ENCODE measurements at regions not wholly inside any gene's neighbourhood (a gene's known extent, or its start where the extent isn't known, plus 50 kb on each side); places are given as distances from the start of the nearest gene placed in this dataset.
"Not testable (repeated sequence)": the region's sequence is repeated elsewhere in the genome, so short reads cannot be mapped to it uniquely, and the experiment has no call there.

DNA sequence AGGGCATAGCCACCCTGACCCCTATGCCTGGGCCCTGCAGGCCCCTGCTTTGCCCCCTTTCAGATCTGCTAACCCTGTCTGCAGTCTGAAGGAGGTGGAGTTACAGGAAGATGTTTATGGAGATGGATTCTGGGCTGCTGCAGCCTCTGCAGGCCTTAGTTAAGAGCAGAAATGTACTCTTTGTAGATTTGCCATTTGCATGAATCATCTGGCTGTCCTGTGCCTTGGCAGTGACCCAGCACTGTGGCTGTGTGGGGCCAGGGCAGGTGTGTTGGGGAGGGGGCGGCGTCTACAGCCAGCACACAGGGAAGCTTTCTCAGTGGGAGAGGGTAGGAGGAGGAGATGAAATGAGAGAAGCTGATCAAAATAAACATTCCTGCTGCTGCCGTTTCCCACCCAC lies 867.3 kb downstream of the PLA2G4A start:
- H3K4me2 ChIP-seq (ENCODE audit: insufficient read depth, low read length): no peak overlapping the region
- no peak overlapping the region for H3K27ac ChIP-seq (ENCODE audit: low read depth, low read length)
- no peak overlapping the region for H2AFZ ChIP-seq (ENCODE audit: low read length)
- peaks cover 8% of the 10 kb centered on the region for H3K4me1 ChIP-seq (ENCODE audit: insufficient read depth, low read length)
- no peaks in the 10 kb centered on the region for H3K27me3 ChIP-seq (ENCODE audit: insufficient read depth, low read length)
- H3K79me2 ChIP-seq (ENCODE audit: insufficient read depth, low read length): no peaks in the 10 kb centered on the region
- no peaks in the 10 kb centered on the region for H3K9me3 ChIP-seq (ENCODE audit: low read depth, low read length)
- TF ChIP-seq, protein P1, sequence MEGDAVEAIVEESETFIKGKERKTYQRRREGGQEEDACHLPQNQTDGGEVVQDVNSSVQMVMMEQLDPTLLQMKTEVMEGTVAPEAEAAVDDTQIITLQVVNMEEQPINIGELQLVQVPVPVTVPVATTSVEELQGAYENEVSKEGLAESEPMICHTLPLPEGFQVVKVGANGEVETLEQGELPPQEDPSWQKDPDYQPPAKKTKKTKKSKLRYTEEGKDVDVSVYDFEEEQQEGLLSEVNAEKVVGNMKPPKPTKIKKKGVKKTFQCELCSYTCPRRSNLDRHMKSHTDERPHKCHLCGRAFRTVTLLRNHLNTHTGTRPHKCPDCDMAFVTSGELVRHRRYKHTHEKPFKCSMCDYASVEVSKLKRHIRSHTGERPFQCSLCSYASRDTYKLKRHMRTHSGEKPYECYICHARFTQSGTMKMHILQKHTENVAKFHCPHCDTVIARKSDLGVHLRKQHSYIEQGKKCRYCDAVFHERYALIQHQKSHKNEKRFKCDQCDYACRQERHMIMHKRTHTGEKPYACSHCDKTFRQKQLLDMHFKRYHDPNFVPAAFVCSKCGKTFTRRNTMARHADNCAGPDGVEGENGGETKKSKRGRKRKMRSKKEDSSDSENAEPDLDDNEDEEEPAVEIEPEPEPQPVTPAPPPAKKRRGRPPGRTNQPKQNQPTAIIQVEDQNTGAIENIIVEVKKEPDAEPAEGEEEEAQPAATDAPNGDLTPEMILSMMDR (IDR thresholded peaks at IDR 0.05; ENCODE audit: extremely low read depth, low read depth, low read length): no peak
- DNase-seq (ENCODE audit: insufficient read length, low spot score, missing footprints): no peak
- H4K20me1 ChIP-seq (ENCODE audit: insufficient read depth, low read length): no peaks in the 10 kb centered on the region
- H3K36me3 ChIP-seq (ENCODE audit: insufficient read depth, low read length): no peaks in the 10 kb centered on the region
- H3K4me3 ChIP-seq (ENCODE audit: insufficient read depth, low read length): no peak overlapping the region

DNA sequence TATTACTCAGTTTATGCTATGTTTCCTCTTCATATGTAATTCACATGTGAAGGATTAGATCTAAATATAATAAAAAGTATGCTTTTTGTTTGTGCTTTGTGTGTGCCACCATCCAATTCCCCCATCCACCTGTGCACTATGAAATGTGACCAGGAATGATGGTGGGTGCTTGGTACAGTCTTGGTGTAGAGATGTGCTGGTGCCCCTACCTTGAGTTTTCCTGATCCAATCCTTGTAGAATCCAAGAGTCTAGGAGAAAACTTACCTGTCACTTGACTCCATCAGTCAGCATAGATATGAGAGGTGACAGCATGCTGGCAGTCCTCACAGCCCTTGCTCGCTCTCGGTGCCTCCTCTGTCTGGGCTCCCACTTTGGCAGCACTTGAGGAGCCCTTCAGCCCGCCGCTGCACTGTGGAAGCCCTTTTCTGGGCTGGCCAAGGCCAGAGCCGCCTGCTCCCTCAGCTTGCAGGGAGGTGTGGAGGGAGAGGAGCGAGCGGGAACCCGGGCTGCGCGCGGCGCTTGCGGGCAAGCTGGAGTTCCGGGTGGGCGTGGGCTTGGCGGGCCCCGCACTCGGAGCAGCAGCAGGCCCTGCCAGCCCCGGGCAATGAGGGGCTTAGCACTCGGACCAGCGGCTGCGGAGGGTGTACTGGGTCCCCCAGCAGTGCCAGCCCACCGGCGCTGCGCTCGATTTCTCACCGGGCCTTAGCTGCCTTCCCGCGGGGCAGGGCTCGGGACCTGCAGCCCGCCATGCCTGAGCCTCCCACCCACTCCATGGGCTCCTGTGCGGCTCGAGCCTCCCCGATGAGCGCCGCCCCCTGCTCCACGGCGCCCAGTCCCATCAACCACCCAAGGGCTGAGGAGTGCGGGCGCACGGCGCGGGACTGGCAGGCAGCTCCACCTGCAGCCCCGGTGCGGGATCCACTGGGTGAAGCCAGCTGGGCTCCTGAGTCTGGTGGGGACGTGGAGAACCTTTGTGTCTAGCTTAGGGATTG lies 874.7 kb downstream of the PLA2G4A start:
- H3K4me1 ChIP-seq (ENCODE audit: insufficient read depth, low read length); H3K4me2 ChIP-seq (ENCODE audit: insufficient read depth, low read length); H2AFZ ChIP-seq (ENCODE audit: low read length); H3K4me3 ChIP-seq (ENCODE audit: insufficient read depth, low read length); H3K27me3 ChIP-seq (ENCODE audit: insufficient read depth, low read length); H3K36me3 ChIP-seq (ENCODE audit: insufficient read depth, low read length); H4K20me1 ChIP-seq (ENCODE audit: insufficient read depth, low read length); H3K27ac ChIP-seq (ENCODE audit: low read depth, low read length); H3K79me2 ChIP-seq (ENCODE audit: insufficient read depth, low read length); DNase-seq (ENCODE audit: insufficient read length, low spot score, missing footprints); H3K9me3 ChIP-seq (ENCODE audit: low read depth, low read length): not testable (repeated sequence)

DNA sequence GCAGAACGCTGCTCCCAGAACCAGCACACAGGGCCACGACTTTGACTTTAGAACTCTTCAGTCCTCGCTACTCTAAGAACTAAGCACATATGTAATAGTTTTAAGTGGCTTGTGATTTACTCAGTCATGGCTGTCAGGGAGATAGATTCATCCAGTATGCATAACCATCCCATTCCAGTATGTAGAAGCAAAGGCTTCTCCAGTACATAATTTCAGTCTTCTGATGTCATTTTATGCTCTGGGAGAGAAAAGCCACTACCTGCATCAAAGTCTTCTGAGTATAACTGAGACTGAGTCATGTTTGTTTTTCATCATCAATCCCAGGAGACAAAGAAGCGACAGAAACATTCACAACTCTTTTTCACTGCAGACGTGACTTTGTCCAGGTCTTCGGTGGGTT lies 885.7 kb downstream of the PLA2G4A start:
- H3K4me2 ChIP-seq (ENCODE audit: insufficient read depth, low read length): no peak overlapping the region
- H3K4me1 ChIP-seq (ENCODE audit: insufficient read depth, low read length): no peaks in the 10 kb centered on the region
- no peak overlapping the region for H3K27ac ChIP-seq (ENCODE audit: low read depth, low read length)
- H4K20me1 ChIP-seq (ENCODE audit: insufficient read depth, low read length): no peaks in the 10 kb centered on the region
- no peaks in the 10 kb centered on the region for H3K79me2 ChIP-seq (ENCODE audit: insufficient read depth, low read length)
- H3K4me3 ChIP-seq (ENCODE audit: insufficient read depth, low read length): no peak overlapping the region
- no peaks in the 10 kb centered on the region for H3K27me3 ChIP-seq (ENCODE audit: insufficient read depth, low read length)
- H2AFZ ChIP-seq (ENCODE audit: low read length): no peak overlapping the region
- TF ChIP-seq, protein P1 (IDR thresholded peaks at IDR 0.05; ENCODE audit: extremely low read depth, low read depth, low read length): no peak
- no peaks in the 10 kb centered on the region for H3K36me3 ChIP-seq (ENCODE audit: insufficient read depth, low read length)
- no peak for DNase-seq (ENCODE audit: insufficient read length, low spot score, missing footprints)
- no peaks in the 10 kb centered on the region for H3K9me3 ChIP-seq (ENCODE audit: low read depth, low read length)

DNA sequence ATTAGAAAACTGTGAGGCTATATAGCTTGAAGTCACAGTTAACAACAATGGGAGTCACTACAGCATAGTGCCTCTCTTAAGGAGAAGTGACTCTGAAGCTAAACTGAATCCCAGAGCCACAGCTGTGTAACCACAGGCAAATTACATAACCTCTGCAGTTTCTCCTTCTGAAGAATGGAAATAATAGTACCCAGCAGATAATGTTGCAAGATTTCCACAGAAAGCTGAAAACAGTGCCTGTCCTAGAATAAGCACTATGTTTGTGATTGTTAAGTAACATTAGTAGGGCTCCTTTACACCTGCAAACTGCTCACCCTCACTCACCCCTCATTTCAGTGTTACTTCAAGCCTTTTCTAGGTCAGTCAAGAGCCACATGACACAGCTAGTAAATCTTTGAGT lies 886.7 kb downstream of the PLA2G4A start:
- Histone ChIP-seq H3K79me2 (ENCODE audit: insufficient read depth, low read length) (no peaks in the 10 kb centered on the region), H3K36me3 (ENCODE audit: insufficient read depth, low read length) (no peaks in the 10 kb centered on the region), H3K27me3 (ENCODE audit: insufficient read depth, low read length) (no peaks in the 10 kb centered on the region), H2AFZ (ENCODE audit: low read length) (no peak overlapping the region), H3K4me1 (ENCODE audit: insufficient read depth, low read length) (no peaks in the 10 kb centered on the region), H3K27ac (ENCODE audit: low read depth, low read length) (no peak overlapping the region), H3K4me2 (ENCODE audit: insufficient read depth, low read length) (no peak overlapping the region), H3K9me3 (ENCODE audit: low read depth, low read length) (no peaks in the 10 kb centered on the region), H3K4me3 (ENCODE audit: insufficient read depth, low read length) (no peak overlapping the region), H4K20me1 (ENCODE audit: insufficient read depth, low read length) (no peaks in the 10 kb centered on the region)
- no peak for DNase-seq (ENCODE audit: insufficient read length, low spot score, missing footprints)
- TF ChIP-seq, protein P1 (IDR thresholded peaks at IDR 0.05; ENCODE audit: extremely low read depth, low read depth, low read length): no peak
